ENCODE measurements at regions not wholly inside any gene's neighbourhood (a gene's known extent, or its start where the extent isn't known, plus 50 kb on each side); places are given as distances from the start of the nearest gene placed in this dataset.
A peak's percentile ranks its signal among the peaks of the same experiment; 100 is the strongest.

DNA sequence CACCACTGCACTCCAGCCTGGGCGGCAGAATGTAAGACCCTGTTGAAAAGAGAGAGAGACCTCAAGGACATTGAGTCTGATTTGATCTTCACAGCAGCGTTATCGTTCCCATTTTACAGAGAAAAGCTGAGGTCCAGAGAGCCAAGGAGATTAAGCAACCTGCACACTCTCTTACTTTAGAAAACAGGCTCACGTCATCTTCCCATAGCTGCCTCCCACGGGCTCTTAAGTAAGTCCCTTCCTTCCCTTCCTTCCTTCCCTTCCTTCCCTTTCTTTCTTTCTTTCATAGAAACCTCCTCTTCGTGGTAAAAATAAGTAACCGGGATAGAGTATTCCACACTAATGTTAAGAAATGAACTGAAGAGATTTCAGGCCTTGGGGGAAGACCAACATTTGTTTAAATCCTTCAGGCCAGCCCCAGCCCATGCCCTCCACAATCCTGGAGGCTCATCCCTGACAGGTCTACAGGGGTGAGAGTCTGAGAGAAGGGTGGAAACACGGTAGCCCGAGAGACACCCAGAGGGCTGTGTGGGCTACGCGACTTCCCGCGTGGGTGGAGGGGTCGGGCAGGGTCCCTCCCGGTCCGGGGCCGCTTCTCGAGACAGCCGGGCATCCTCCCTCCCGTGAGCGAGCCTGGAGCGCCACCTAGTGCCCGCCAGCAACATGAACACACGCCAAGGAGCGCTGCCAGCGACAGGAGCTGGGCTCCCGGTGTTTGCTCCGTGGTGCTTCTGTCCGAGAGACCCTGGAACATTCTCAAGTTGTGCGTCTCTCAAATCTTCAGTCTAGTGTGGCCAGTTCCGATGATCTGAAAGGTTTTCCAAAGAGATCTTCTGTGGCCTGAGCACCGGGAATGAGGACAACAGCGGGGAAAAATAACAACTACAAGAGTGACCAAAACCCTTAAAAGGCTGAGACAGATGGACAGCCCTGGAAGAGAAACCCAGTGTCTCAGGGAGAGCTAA, 160.3 kb downstream of the INO80D start (continued):
- TF ChIP-seq, protein P1, sequence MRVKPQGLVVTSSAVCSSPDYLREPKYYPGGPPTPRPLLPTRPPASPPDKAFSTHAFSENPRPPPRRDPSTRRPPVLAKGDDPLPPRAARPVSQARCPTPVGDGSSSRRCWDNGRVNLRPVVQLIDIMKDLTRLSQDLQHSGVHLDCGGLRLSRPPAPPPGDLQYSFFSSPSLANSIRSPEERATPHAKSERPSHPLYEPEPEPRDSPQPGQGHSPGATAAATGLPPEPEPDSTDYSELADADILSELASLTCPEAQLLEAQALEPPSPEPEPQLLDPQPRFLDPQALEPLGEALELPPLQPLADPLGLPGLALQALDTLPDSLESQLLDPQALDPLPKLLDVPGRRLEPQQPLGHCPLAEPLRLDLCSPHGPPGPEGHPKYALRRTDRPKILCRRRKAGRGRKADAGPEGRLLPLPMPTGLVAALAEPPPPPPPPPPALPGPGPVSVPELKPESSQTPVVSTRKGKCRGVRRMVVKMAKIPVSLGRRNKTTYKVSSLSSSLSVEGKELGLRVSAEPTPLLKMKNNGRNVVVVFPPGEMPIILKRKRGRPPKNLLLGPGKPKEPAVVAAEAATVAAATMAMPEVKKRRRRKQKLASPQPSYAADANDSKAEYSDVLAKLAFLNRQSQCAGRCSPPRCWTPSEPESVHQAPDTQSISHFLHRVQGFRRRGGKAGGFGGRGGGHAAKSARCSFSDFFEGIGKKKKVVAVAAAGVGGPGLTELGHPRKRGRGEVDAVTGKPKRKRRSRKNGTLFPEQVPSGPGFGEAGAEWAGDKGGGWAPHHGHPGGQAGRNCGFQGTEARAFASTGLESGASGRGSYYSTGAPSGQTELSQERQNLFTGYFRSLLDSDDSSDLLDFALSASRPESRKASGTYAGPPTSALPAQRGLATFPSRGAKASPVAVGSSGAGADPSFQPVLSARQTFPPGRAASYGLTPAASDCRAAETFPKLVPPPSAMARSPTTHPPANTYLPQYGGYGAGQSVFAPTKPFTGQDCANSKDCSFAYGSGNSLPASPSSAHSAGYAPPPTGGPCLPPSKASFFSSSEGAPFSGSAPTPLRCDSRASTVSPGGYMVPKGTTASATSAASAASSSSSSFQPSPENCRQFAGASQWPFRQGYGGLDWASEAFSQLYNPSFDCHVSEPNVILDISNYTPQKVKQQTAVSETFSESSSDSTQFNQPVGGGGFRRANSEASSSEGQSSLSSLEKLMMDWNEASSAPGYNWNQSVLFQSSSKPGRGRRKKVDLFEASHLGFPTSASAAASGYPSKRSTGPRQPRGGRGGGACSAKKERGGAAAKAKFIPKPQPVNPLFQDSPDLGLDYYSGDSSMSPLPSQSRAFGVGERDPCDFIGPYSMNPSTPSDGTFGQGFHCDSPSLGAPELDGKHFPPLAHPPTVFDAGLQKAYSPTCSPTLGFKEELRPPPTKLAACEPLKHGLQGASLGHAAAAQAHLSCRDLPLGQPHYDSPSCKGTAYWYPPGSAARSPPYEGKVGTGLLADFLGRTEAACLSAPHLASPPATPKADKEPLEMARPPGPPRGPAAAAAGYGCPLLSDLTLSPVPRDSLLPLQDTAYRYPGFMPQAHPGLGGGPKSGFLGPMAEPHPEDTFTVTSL (CRISPR knock-in tag; IDR thresholded peaks at IDR 0.05; ENCODE audit: borderline replicate concordance), result no peak
- TF ChIP-seq KMT2A (CRISPR knock-in tag; IDR thresholded peaks at IDR 0.05) (no peak), RFX5 (IDR thresholded peaks at IDR 0.05; ENCODE audit: low read depth, low read length) (no peak), ZNF616 (CRISPR knock-in tag; IDR thresholded peaks at IDR 0.05; ENCODE audit: low read depth) (no peak; the same call in 1 of the 2 replicates), NRL (CRISPR knock-in tag; IDR thresholded peaks at IDR 0.05; ENCODE audit: borderline replicate concordance) (peak; percentile 75; the same call in 1 of the 2 replicates), ZNF510 (CRISPR knock-in tag; IDR thresholded peaks at IDR 0.05; ENCODE audit: low read depth) (no peak), PAX8 (CRISPR knock-in tag; IDR thresholded peaks at IDR 0.05; ENCODE audit: borderline replicate concordance) (no peak), HIVEP1 (CRISPR knock-in tag; IDR thresholded peaks at IDR 0.05) (no peak), TSC22D2 (CRISPR knock-in tag; IDR thresholded peaks at IDR 0.05; ENCODE audit: borderline replicate concordance) (peak; percentile 78; the same call in 1 of the 2 replicates), CHD2 (IDR thresholded peaks at IDR 0.05; ENCODE audit: low read depth, low read length) (no peak), ZNF33A (CRISPR knock-in tag; IDR thresholded peaks at IDR 0.05; ENCODE audit: borderline replicate concordance) (no peak), TCF7 (IDR thresholded peaks at IDR 0.05; ENCODE audit: low read depth) (no peak)
- TF ChIP-seq, protein P2, sequence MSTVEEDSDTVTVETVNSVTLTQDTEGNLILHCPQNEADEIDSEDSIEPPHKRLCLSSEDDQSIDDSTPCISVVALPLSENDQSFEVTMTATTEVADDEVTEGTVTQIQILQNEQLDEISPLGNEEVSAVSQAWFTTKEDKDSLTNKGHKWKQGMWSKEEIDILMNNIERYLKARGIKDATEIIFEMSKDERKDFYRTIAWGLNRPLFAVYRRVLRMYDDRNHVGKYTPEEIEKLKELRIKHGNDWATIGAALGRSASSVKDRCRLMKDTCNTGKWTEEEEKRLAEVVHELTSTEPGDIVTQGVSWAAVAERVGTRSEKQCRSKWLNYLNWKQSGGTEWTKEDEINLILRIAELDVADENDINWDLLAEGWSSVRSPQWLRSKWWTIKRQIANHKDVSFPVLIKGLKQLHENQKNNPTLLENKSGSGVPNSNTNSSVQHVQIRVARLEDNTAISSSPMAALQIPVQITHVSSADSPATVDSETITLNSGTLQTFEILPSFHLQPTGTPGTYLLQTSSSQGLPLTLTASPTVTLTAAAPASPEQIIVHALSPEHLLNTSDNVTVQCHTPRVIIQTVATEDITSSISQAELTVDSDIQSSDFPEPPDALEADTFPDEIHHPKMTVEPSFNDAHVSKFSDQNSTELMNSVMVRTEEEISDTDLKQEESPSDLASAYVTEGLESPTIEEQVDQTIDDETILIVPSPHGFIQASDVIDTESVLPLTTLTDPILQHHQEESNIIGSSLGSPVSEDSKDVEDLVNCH (CRISPR knock-in tag; IDR thresholded peaks at IDR 0.05), result no peak
- TF ChIP-seq, protein P3, sequence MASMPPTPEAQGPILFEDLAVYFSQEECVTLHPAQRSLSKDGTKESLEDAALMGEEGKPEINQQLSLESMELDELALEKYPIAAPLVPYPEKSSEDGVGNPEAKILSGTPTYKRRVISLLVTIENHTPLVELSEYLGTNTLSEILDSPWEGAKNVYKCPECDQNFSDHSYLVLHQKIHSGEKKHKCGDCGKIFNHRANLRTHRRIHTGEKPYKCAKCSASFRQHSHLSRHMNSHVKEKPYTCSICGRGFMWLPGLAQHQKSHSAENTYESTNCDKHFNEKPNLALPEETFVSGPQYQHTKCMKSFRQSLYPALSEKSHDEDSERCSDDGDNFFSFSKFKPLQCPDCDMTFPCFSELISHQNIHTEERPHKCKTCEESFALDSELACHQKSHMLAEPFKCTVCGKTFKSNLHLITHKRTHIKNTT (CRISPR knock-in tag; IDR thresholded peaks at IDR 0.05), result no peak
- TF ChIP-seq, protein P4, sequence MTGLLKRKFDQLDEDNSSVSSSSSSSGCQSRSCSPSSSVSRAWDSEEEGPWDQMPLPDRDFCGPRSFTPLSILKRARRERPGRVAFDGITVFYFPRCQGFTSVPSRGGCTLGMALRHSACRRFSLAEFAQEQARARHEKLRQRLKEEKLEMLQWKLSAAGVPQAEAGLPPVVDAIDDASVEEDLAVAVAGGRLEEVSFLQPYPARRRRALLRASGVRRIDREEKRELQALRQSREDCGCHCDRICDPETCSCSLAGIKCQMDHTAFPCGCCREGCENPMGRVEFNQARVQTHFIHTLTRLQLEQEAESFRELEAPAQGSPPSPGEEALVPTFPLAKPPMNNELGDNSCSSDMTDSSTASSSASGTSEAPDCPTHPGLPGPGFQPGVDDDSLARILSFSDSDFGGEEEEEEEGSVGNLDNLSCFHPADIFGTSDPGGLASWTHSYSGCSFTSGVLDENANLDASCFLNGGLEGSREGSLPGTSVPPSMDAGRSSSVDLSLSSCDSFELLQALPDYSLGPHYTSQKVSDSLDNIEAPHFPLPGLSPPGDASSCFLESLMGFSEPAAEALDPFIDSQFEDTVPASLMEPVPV (CRISPR knock-in tag; IDR thresholded peaks at IDR 0.05), result no peak
- TF ChIP-seq, protein P5, sequence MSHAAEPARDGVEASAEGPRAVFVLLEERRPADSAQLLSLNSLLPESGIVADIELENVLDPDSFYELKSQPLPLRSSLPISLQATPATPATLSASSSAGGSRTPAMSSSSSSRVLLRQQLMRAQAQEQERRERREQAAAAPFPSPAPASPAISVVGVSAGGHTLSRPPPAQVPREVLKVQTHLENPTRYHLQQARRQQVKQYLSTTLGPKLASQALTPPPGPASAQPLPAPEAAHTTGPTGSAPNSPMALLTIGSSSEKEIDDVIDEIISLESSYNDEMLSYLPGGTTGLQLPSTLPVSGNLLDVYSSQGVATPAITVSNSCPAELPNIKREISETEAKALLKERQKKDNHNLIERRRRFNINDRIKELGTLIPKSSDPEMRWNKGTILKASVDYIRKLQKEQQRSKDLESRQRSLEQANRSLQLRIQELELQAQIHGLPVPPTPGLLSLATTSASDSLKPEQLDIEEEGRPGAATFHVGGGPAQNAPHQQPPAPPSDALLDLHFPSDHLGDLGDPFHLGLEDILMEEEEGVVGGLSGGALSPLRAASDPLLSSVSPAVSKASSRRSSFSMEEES (CRISPR knock-in tag; IDR thresholded peaks at IDR 0.05), result no peak; the same call in 1 of the 2 replicates

Data from HepG2 (cell line).